IMR-90 (cell line): ENCODE measurements at regions not wholly inside any gene's neighbourhood (a gene's known extent, or its start where the extent isn't known, plus 50 kb on each side); places are given as distances from the start of the nearest gene placed in this dataset.

Experiments
- ATAC-seq: fragments of 200-7000 bp; cut with Tn5 transposase; 2 replicates; pipeline ENCODE4 v1.9.1; 2020; ENCODE audit warnings: low read depth, mild to moderate bottlenecking, moderate library complexity
- BruUV-seq: library from RNA; stranded (reverse); fragments of 400-500 nt; replicated peaks from 2 replicates; lab custom pipeline; 2021; lab: Mats Ljungman, UMichigan
- CTCF ChIA-PET: fragments of 300-600 bp; formaldehyde crosslinking; extraction: SDS; loops from one replicate; lab custom pipeline; 2021; ENCODE audit warnings: antibody characterized with exemption; lab: Yijun Ruan, JAX
- POLR2A ChIA-PET: fragments of 300-600 bp; sonication (Branson Sonifier 250); formaldehyde crosslinking; loops from one replicate; lab custom pipeline; 2022; ENCODE audit warnings: antibody characterized with exemption; ENCODE audit not compliant: unreplicated experiment; lab: Charles Lee
- DNase-seq: peaks from one replicate; pipeline ENCODE4 v3.0.0; 2013
- H2AFZ ChIP-seq: replicated peaks from 2 replicates; pipeline ENCODE3; 2013; ENCODE audit warnings: low read length, mild to moderate bottlenecking; ENCODE audit not compliant: poor library complexity
- H2AK5ac ChIP-seq: 2 replicates; pipeline ENCODE4 v1.6.1; 2013; ENCODE audit warnings: low read depth, low read length, inconsistent platforms
- H2AK9ac ChIP-seq: replicated peaks from 2 replicates; pipeline ENCODE3; 2013; ENCODE audit warnings: mild to moderate bottlenecking, low read depth, low read length, moderate library complexity; ENCODE audit not compliant: poor library complexity
- H2BK120ac ChIP-seq: 2 replicates; pipeline ENCODE4 v1.6.1; 2013; ENCODE audit warnings: low read depth, low read length, inconsistent platforms
- H2BK15ac ChIP-seq: 3 replicates; pipeline ENCODE4 v1.6.1; 2013; ENCODE audit warnings: low read depth, low read length, inconsistent platforms
- H2BK20ac ChIP-seq: 2 replicates; pipeline ENCODE4 v1.6.1; 2013; ENCODE audit warnings: low read depth, mild to moderate bottlenecking, inconsistent platforms, low read length, moderate library complexity
- H2BK5ac ChIP-seq: 2 replicates; pipeline ENCODE4 v1.6.1; 2013; ENCODE audit warnings: mild to moderate bottlenecking, low read depth, low read length, inconsistent platforms; ENCODE audit not compliant: poor library complexity, severe bottlenecking
- H3K14ac ChIP-seq: replicated peaks from 2 replicates; pipeline ENCODE4 v1.6.1; 2013; ENCODE audit warnings: low read depth, low read length, inconsistent platforms
- H3K18ac ChIP-seq: 2 replicates; pipeline ENCODE4 v1.6.1; 2013; ENCODE audit warnings: low read depth, low read length, control low read depth
- H3K23ac ChIP-seq: 2 replicates; pipeline ENCODE4 v1.6.1; 2013; ENCODE audit warnings: low read depth, low read length, inconsistent platforms
- H3K27ac ChIP-seq: 2 replicates; pipeline ENCODE4 v1.5.1; 2013; ENCODE audit warnings: mild to moderate bottlenecking, control low read depth, low read length; ENCODE audit not compliant: insufficient read depth
- H3K27me3 ChIP-seq: 2 replicates; pipeline ENCODE4 v1.6.1; 2013; ENCODE audit warnings: low read length; ENCODE audit not compliant: control insufficient read depth, insufficient read depth
- H3K36me3 ChIP-seq: 2 replicates; pipeline ENCODE4 v1.6.1; 2013; ENCODE audit warnings: low read length, mixed read lengths; ENCODE audit not compliant: control insufficient read depth, insufficient read depth
- H3K4ac ChIP-seq: 2 replicates; pipeline ENCODE4 v1.6.1; 2013; ENCODE audit warnings: low read depth, low read length, inconsistent platforms
- H3K4me1 ChIP-seq: 2 replicates; pipeline ENCODE4 v1.6.1; 2013; ENCODE audit warnings: low read length, mixed read lengths; ENCODE audit not compliant: control insufficient read depth, insufficient read depth
- H3K4me2 ChIP-seq: 2 replicates; pipeline ENCODE4 v1.6.1; 2013; ENCODE audit warnings: low read depth, mild to moderate bottlenecking, control low read depth, low read length, moderate library complexity
- H3K4me3 ChIP-seq: 2 replicates; pipeline ENCODE4 v1.5.1; 2013; ENCODE audit warnings: low read depth, mild to moderate bottlenecking, control low read depth, low read length, moderate library complexity; ENCODE audit not compliant: insufficient read depth
- H3K56ac ChIP-seq: 2 replicates; pipeline ENCODE4 v1.6.1; 2013; ENCODE audit warnings: low read length, inconsistent platforms; ENCODE audit not compliant: insufficient read depth; ENCODE audit errors: extremely low read depth
- H3K79me1 ChIP-seq, 2 experiments: 2 replicates each; pipeline ENCODE4 v1.6.1; 2013; ENCODE audit warnings: low read length in 2 of 2, inconsistent platforms in 1 of 2, low read depth in 1 of 2
- H3K9ac ChIP-seq: 2 replicates; pipeline ENCODE4 v1.6.1; 2013; ENCODE audit warnings: low read depth, low read length, control low read depth
- H3K9me1 ChIP-seq: 2 replicates; pipeline ENCODE4 v1.6.1; 2013; ENCODE audit warnings: low read length, inconsistent platforms; ENCODE audit not compliant: insufficient read depth
- H3K9me3 ChIP-seq: 2 replicates; pipeline ENCODE4 v1.6.1; 2013; ENCODE audit warnings: low read length; ENCODE audit not compliant: control insufficient read depth, insufficient read depth
- H4K20me1 ChIP-seq: 2 replicates; pipeline ENCODE4 v1.6.1; 2013; ENCODE audit warnings: low read length, inconsistent platforms; ENCODE audit not compliant: insufficient read depth
- H4K5ac ChIP-seq: 2 replicates; pipeline ENCODE4 v1.6.1; 2013; ENCODE audit warnings: mild to moderate bottlenecking, low read depth, low read length, control low read depth
- H4K8ac ChIP-seq, 2 experiments: 2 replicates each; pipeline ENCODE4 v1.6.1; 2013; ENCODE audit warnings: low read depth in 2 of 2, low read length in 2 of 2, control low read depth in 1 of 2, inconsistent platforms in 1 of 2
- H4K91ac ChIP-seq: 2 replicates; pipeline ENCODE4 v1.6.1; 2013; ENCODE audit warnings: low read depth, low read length, inconsistent platforms; ENCODE audit not compliant: insufficient read depth
- CEBPB ChIP-seq: IDR thresholded peaks from 2 replicates; pipeline ENCODE4 v1.6.1; 2012; ENCODE audit warnings: low read depth, low read length, improper control_type of control experiment
- FOS ChIP-seq: fragments of 150-350 bp; IDR thresholded peaks from 2 replicates; pipeline ENCODE4 v1.6.1; 2016; ENCODE audit warnings: low read depth, low read length
- MXI1 ChIP-seq: IDR thresholded peaks from 2 replicates; pipeline ENCODE4 v1.6.1; 2012; ENCODE audit warnings: low read depth, mild to moderate bottlenecking, low read length, moderate library complexity, borderline replicate concordance
- WGBS, 2 experiments: methylation state at CpG; one replicate each; pipeline versions ENCODE4 v1.1.5 to v1.1.7; 2013; ENCODE audit warnings: missing lambda C conversion rate in 2 of 2; ENCODE audit not compliant: insufficient read length in 1 of 2; ENCODE audit errors: extremely low coverage in 2 of 2; 5-methylcytosine and 5-hydroxymethylcytosine counted together
- dilution Hi-C: fragments of 300-500 bp; cut with HindIII; formaldehyde crosslinking; loops from one replicate; pipeline ENCODE4 v1.14.3; 2018; ENCODE audit warnings: low sequenced_read_pairs; ENCODE audit not compliant: unreplicated experiment
- in situ Hi-C: fragments of 300-500 bp; cut with MboI; formaldehyde crosslinking; loops from 3 replicates; pipeline ENCODE4 v1.14.3; 2019; ENCODE audit warnings: low sequenced_read_pairs, inconsistent platforms, mixed read lengths
- intact Hi-C: fragments of 100-400 bp; cut with micrococcal nuclease; formaldehyde crosslinking; loops from 2 replicates; pipeline ENCODE4 v1.10.0; 2022

- no peaks in the 10 kb centered on the region for H3K79me1 ChIP-seq
- DNase-seq (peak; percentile 17), ATAC-seq (no peak)
- no peak overlapping the region for H3K56ac ChIP-seq
- H3K9ac ChIP-seq, result no peak overlapping the region
- H2BK5ac ChIP-seq, result no peak overlapping the region
- dilution Hi-C loops, result no loop called here
- WGBS, 2 experiments, result 69% methylated on average over 8 of the region's 16 CpGs; no CpG with 5 or more reads in 1 of the 2 experiments
- no peak overlapping the region for H2AK9ac ChIP-seq
- no peak overlapping the region for H4K8ac ChIP-seq
- H3K4me2 ChIP-seq, result no peak overlapping the region
- TF ChIP-seq CEBPB, result no peak
- no peak for TF ChIP-seq FOS
- TF ChIP-seq MXI1, result no peak
- H3K23ac ChIP-seq, result no peak overlapping the region
- no peak overlapping the region for H2BK120ac ChIP-seq
- no peak overlapping the region for H3K27ac ChIP-seq
- no peaks in the 10 kb centered on the region for H4K20me1 ChIP-seq
- no peaks in the 10 kb centered on the region for H3K36me3 ChIP-seq
- no peaks in the 10 kb centered on the region; the same call in 1 of the 2 replicates for H3K4me1 ChIP-seq
- in situ Hi-C loops, result no loop called here
- BruUV-seq, result no TSS peak
- no peak overlapping the region for H2AFZ ChIP-seq
- CTCF ChIA-PET, result no interaction called here
- no peak overlapping the region for H2BK15ac ChIP-seq
- H2AK5ac ChIP-seq, result no peak overlapping the region
- intact Hi-C loops, result loop anchor here (10.0 kb wide), 1 partner anchor 311 kb away; the partner anchor contains the start of gene PBX3
- no peak overlapping the region for H3K18ac ChIP-seq
- no peak overlapping the region for H2BK20ac ChIP-seq
- no peaks in the 10 kb centered on the region for H3K9me3 ChIP-seq
- H4K5ac ChIP-seq, result no peak overlapping the region
- peaks cover 79% of the 10 kb centered on the region for H3K27me3 ChIP-seq
- no peak overlapping the region for H3K4ac ChIP-seq
- no peak overlapping the region for H3K4me3 ChIP-seq
- H3K14ac ChIP-seq, result no peak overlapping the region
- H3K9me1 ChIP-seq, result no peaks in the 10 kb centered on the region
- no peak overlapping the region for H4K91ac ChIP-seq
- POLR2A ChIA-PET, result no interaction called here
Measured at GRCh38 chr9:126055381-126055985, 271.1 kb upstream of the MVB12B start.
